GM19372 (cell line): ENCODE measurements at regions not wholly inside any gene's neighbourhood (a gene's known extent, or its start where the extent isn't known, plus 50 kb on each side); places are given as distances from the start of the nearest gene placed in this dataset.
"Not testable (repeated sequence)": the region's sequence is repeated elsewhere in the genome, so short reads cannot be mapped to it uniquely, and the experiment has no call there.

Experiments
- ATAC-seq: cut with Tn5 transposase; IDR thresholded peaks from one replicate; pipeline ENCODE4 v1.9.1; 2021; ENCODE audit warnings: mild to moderate bottlenecking, low read depth, moderate library complexity; ENCODE audit not compliant: unreplicated experiment

DNA sequence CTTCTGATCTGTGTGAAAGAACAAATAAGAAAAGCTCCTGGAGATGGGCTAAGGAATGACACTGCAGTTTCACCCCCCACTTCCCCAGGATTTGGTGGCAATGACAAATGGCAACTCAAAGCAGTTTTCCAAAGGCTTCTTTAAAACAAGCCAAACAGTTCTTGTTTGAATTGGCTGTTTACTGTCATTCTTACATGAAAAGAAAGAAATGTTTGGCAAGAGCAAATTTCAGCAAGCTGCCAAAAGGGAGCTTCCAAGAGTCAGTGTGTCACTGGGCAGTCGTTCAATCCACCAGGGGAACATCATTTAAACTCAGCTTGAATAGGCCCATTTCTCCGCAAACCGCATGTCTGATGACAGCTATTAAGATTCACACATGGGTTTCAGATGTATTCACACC lies 119.0 kb upstream of the RHOBTB1 start:
- no peak for ATAC-seq

DNA sequence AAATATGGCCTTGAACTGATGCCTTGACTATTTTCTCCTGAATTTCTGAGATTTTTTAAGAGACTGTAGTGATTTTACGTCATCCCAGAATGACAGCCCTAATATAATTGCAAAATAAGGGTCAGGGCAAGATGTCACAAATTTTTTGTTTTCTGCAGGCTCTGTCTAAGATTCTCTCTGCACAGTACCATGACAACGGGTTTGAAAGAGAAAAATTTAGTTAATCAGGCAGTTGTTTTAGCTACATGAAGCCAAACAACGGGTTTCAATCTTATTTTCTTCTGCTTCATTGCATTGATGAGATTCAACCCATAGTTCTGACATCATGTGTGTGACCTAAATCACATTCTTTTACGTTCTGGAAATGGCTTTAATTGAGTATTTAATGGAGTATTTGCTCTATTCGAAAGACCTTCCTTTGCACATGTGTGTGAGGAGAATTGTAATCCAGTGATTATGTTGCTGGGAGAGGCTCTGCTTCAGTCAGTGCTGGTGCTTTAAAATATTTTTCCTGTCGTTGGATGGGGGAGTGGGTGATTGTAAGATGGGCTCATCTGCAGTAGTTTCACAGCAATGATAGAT lies 118.0 kb upstream of the RHOBTB1 start:
- no peak for ATAC-seq

DNA sequence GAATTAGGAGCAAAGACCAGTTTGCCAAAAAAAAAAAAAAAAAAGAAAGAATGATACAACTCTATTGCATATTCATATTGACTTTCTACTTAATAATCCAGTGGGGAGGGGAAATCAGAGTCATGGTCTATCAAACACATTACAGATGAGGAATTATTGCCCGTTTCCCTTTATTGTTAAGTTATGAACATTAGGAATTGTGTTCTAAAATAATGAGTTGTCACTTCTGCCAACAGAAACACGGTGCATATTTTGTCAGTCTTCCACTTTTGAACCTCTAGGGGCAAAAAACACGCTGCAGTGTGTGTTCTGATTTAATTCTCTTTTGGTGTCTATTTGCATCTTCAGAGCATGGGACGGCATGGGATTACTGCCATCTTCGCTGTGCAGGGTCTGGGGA lies 115.7 kb upstream of the RHOBTB1 start:
- ATAC-seq: no peak

DNA sequence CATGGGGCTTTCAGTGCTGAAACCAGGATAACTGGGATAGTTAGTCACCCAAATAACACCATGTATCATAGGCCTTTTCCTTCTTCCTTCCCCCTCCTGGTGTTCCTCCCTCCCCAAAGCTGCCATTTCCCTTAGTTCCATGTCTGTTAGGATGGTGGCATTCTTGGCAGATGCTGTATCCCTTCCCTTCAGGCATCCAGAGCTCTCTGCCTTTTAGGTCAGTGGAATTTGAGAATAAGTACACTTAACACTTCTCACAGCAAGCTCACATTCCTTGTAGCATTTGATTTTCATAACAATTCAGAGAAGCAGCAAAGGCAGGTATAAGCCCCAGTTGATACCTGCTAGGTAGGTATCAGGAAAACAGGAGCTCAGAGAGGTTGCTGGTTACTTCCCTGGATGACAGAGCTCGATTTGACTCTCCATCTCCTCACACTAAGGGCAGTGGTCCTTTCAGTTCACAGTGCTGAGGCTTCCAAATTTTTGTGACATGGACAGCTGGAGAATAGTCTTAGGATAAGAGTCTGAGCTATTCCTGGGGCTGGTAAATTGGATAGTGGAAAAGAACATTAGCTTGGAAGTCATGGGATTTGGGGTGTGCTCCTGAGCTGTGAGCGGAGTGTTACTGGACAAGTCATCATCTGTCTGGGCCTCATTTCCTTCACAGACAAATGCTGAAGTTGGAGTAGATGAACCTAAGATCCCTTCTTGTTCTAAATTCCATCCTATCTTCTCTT lies 108.7 kb upstream of the RHOBTB1 start:
- no peak for ATAC-seq

DNA sequence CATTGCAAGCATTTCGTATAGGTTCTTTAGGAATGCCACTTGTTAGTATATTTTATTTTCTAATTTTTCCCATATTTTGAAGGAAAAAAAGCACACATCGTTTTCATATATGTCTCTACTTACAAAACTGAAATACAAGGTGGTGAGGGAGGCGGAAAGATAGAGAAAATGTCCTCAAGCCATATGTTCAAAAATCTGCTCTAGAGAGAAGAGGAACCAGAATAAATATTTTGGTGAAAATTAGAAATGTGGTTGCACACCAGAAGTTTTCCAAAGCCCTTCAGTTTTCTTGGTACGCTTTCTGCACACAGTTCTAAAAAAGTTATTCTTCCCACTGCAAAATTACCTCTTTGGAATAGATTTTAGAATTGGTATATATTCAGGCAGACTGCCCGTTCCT lies 107.4 kb upstream of the RHOBTB1 start:
- no peak for ATAC-seq

DNA sequence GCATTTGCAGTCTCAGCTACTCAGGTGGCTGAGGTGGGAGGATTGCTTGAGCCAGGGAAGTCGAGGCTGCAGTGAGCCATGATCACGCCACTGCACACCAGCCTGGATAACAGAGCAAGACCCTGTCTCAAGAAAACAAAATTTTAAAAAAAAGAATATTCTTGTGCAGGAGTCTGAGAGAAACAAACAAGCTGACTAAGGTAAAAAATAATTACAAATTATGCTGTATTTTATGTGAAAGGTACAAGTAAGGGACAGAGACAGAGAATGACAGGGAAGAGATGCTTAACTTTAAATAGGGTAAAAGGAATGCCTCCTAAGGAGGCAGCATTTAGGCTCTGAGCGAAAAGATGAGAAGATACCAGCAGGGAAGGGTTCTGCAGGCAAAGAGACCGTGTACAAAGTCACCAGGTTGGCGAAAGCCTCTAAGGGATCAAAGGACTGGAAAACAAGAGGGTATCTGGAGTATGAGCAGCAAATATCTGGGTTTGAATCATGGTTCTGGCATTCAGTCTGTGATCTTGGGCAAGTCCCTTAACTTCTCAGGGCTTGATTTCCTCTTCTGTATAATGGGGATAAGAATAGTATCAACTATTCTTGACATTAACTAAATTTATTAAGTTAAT lies 106.2 kb upstream of the RHOBTB1 start:
- no peak for ATAC-seq

DNA sequence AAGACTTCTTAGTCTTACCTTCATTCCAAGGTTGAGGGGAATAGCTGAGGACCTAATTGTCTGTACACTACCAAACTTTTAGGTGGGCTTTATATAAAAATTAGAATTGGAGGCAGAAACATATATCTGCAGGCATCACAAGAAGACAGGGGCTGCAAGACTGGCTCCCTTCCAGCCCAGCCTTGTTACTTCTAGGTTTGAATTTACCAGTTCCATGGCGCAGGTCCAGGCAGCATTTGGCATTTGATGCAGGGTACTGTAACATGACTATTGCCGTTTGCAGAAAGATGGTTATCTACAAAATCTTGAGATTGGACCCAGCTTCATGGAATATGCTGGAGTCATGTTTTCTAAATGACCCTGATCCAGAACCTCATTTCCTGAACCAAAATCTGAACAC lies 105.4 kb upstream of the RHOBTB1 start:
- no peak for ATAC-seq

DNA sequence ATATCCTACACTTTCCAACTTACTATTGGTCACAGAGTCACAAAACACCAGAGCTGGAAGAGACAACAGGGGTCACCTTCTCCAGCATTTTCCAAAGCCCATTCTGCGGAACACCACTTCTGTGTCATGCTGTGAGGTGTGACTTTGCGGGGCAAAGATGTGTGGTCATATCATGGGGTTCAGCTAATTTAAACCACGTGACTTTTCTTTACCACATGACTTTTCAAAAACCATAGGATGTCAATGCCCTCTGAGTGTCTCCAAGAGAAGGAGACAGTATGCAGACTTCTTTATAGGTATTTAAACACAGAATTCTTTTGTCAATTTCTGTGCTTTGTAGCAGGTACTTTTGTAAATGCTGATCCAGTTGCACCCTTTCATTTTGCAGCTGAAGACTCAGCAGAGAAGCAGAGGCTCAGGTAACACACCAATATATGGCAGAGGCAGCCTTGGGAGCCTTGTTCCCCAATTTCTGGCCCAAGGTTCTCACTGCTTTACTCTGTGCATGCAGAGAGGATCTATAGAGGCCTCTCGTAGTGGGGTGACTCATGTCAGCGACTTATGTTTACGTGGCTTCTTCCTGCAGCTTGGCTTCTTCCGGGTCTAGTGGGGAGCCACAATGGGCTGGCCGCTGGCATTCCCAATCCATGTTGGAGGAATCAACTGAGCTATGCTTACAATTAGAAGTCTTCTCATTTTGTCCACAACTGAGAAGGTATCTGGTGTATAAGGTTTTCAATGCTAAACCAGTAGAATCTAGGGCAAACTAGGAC lies 104.0 kb upstream of the RHOBTB1 start:
- ATAC-seq: no peak

DNA sequence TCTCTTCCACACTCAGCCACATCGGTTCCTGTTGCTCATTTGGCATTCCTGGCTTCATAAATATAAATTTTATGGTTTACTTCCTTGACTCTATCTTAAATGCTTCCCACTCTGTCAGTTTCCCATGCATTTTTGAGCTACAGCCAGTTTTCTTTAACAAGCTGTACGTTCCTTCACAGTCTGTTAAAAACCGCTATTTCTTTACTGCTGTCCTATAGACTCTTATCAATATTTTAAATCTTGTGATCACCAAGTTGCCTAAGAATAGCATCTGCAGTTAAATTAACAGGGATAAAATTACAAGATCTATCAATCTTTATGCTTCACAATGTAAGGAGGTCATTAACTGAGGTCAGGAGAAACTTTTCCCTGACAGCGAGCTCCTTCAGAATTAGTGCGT lies 103.1 kb upstream of the RHOBTB1 start:
- no peak for ATAC-seq

DNA sequence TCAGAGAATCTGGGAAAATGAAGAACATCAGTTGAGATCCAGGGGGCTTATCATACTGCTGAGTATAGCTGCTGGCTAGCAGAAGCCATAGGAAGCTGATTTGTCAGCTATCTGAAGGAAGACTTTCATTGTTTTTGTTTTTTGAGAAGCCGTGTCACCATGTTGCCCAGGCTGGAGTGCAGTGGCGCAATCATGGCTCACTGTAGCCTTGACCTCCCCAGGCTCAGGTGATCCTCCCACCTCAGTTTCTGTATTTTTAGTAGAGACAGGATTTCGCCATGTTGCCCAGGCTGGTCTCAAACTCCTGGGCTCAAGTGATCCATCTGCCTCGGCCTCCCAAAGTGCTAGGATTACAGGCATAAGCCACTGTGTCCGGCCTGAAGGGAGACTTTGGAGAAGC lies 101.5 kb upstream of the RHOBTB1 start:
- not testable (repeated sequence) for ATAC-seq

DNA sequence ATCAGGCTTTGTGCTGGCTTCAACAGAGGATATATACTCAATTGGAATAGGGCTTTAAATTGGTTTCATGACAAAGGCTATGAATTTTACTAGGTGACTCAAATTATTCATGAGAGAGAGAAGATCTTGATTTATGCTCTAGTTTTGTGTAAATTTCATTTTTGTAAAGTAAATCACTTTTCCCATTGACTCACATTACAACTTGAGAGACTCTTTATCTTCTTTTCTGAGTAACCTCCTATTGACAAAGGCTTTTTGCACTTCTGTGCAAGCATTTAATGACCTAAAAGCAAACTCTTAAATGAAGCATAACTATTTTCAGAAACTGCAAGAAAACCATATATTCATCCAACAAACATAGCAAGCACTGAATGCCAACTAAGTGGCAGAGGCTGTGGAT lies 98.5 kb upstream of the RHOBTB1 start:
- no peak for ATAC-seq

DNA sequence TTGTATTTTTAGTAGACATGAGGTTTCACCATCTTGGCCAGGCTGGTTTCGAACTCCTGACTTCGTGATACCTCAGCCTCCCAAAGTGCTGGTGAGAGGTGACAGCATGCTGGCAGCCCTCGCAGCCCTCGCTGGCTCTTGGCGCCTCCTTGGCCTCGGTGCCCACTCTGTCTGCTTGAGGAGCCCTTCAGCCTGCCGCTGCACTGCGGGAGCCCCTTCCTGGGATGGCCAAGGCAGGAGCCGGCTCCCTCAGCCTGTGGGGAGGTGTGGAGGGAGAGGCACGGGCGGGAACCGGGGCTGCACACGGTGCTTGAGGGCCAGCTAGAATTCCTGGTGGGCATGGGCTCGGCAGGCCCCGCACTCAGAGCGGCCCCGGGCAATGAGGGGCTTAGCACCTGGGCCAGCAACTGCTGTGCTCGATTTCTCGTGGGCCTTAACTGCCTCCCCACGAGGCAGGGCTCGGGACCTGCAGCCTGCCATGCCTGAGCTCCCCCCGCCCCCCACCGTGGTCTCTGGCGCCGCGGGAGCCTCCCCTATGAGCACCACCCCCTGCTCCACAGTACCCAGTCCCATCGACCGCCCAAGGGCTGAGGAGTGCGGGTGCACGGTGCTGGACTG lies 96.5 kb upstream of the RHOBTB1 start:
- ATAC-seq: no peak

DNA sequence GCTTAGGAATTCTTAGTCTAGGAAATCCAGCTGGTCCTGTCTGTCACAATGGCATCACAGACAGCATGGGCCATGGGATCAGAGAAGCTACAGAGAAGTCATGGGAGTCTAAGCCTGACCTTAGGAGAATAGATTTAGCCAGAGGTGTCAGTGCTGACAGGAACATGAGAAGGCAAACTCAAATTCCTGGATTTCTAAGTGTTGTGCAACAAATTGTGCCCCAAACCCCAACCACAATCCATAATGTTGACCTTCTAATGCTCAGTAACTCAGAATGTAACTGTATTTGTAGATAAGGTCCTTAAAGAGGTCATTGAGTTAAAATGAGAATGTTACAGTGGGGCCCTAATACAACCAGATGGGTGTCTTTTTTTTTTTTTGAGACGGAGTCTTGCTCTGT lies 95.9 kb upstream of the RHOBTB1 start:
- ATAC-seq: no peak

DNA sequence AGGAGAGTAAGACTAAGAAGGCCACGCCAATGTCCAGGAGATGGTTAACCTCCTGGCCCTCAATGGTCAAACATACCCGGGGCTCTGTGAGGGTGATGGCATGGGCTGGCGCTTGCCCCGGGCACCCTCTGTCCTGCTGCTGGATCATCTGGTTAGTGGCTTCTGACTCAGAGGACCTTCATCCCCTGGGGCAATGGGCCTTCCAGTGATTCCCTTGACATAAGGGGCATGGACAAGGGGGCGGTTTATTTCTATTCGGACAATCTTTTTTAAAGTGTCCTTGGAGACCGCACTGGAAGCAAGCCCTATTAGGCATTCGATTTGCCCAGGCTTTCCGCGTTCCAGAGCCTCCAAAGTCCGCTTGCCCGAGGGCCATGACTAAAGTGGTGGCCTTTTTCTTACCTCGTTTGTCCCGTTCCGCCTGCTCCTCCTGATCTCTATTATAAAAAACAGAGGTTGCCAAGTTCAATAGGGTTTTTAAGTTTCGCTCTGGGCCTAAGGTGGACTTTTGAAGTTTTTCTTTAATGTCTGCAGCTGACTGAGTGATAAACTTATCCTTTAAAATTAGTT lies 93.4 kb upstream of the RHOBTB1 start:
- not testable (repeated sequence) for ATAC-seq

DNA sequence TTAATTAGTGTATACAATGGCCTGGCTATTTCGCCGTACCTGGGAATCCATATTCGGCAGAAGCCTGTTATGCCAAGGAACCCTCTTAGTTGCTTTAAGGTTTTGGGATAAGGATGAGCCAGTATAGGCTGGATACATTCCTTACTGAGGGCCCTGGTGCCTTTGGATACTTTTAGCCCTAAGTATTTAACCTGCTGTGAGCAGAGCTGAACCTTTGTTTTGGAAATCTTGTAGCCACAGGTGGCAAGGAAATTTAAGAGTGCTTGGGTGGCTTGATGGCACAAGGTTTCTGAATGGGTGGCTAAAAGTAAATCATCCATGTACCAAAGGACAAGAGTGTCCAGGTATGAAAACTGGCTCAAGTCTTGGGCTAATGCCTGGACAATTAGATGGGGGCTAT lies 92.2 kb upstream of the RHOBTB1 start:
- ATAC-seq: not testable (repeated sequence)

DNA sequence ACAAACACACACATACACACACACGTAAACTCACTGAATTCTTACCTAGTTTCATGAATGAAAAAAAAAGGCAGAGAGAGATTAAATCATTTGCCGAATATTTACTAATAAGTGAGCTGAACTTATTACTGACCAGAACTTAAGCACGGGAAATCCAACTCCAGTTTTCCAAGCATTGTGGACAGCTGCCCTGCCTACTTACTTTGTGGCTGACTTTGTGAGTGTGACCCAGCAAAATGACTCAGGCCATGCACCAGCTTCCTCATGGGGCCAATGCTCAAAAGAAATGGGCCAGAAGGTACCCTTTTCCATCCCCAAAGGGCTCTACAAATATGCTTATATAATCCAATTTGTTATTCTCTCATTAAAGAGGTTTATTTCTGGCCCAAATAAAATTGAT lies 87.4 kb upstream of the RHOBTB1 start:
- no peak for ATAC-seq

DNA sequence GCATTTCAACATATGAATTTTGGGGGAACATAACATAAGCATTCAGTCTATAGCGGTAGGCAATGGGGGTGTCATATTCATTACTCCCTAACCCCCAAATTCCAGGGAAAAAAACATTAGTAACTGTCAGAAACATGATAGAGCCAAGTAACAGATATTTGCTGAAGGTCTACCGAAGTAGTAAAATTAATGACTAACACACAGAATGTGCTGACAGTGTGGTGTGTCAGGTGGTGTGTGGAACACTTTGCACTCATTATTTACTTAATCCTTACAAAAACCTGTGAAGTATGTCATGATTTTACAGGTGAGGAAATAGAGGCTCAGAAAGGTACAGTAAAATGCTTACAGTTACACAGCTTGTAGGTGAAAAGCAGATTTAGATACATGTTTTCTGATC lies 85.4 kb upstream of the RHOBTB1 start:
- no peak for ATAC-seq

DNA sequence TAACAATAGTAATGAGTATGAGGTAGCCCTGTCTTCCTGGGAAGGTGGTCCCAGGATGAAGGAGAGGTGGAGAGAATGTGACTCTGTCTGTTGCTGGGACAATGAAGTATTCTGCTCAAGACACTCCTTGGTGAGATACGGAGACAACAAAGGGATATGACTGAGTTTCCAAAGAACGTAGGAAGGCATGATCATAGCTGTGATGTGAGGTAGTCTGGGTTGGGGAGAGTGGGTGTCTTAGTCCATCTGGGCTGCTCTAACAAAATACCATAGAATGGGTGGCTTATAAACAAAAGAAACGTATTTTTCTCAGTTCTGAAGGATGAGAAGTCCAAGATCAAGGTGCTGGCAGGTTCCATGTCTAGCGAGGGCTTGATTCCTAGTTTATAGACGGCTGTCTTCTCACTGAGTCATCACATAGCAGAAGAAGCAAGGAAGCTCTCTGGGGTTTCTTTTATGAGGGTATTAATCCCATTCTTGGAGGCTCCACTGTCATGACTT lies 84.9 kb upstream of the RHOBTB1 start:
- no peak for ATAC-seq

DNA sequence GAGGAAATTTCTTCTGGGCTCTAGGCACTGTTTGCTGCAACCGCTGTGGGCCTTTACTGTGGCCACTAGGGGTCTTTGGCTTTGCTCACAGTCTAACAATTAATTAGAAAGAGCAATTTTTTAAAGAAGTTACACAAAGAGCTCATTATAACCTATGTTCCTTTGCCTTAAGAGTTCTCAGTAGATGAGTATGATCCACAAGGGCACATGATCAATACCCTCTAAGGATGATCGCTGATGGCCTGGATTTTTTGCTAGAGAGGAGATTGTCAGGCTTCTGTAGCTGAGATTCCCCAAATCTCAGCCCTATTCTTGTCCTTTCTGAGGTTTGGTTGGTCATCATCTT lies 80.8 kb upstream of the RHOBTB1 start:
- no peak for ATAC-seq

DNA sequence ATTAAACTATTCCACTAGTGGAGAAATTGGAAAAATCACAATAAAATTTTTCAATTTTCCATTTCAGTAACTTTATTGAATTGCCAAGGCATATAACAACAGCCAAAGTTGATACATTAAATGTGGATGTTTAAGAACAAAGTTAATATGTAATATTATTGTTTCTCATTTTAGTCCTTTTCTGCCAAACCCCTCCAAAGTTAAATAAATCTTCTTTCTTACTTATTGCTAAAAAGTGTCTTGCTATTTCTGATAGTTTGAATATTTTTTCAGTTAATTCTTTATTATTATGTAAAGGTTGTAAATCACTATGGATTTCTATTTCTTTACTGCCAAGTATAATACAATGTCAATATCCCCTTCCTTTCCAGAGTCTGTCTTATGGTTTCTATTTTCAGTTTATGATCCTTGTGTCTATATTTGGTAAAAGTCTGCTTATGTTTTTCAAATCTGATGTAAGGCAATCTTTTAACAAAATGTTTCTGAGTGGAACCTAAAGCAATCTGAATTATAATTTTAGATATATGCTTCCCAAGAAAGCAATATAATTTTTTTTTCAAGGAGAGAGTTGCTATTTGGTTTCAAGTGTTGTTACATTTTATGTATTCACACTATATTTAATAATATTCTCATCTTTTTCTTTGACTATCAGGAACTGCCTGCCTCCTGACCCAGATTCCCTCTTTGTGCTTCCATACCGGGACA lies 80.3 kb upstream of the RHOBTB1 start:
- ATAC-seq: no peak
